PC-9 (cell line): ENCODE measurements at regions not wholly inside any gene's neighbourhood (a gene's known extent, or its start where the extent isn't known, plus 50 kb on each side); places are given as distances from the start of the nearest gene placed in this dataset.

Experiments
- CTCF ChIP-seq: fragments of 200-600 bp; sonication (generic); conservative IDR thresholded peaks from 2 replicates; pipeline ENCODE4 v1.6.1; 2017; ENCODE audit warnings: mixed run types, antibody characterized with exemption, mild to moderate bottlenecking, moderate library complexity
- EZH2 ChIP-seq: fragments of 200-600 bp; sonication (generic); IDR thresholded peaks from 2 replicates; pipeline ENCODE4 v1.8.0; 2017; ENCODE audit warnings: antibody characterized with exemption, low read depth

- no peak for TF ChIP-seq CTCF
- no peak for TF ChIP-seq EZH2
Observed at GRCh38 chr15:38745626-38746025, 181.0 kb upstream of the RASGRP1 start.
